ENCODE measurements at regions not wholly inside any gene's neighbourhood (a gene's known extent, or its start where the extent isn't known, plus 50 kb on each side); places are given as distances from the start of the nearest gene placed in this dataset.

- in situ Hi-C loops (cut with MboI) (no loop called here), intact Hi-C loops (cut with micrococcal nuclease; ENCODE audit: unreplicated experiment) (no loop called here)
- H3K9ac ChIP-seq (ENCODE audit: control insufficient read depth, insufficient read depth, low read length), result no peak overlapping the region
- H3K36me3 ChIP-seq (ENCODE audit: control insufficient read depth in 2 of 2, insufficient read depth in 2 of 2, low read length in 1 of 2), result no peaks in the 10 kb centered on the region
- H3K79me2 ChIP-seq (ENCODE audit: control insufficient read depth, insufficient read depth, low read length), result no peaks in the 10 kb centered on the region
- TF ChIP-seq MAX (IDR thresholded peaks at IDR 0.05; ENCODE audit: low read depth, low read length) (no peak), ZBTB11 (CRISPR knock-in tag; IDR thresholded peaks at IDR 0.05) (no peak), NFIC (IDR thresholded peaks at IDR 0.05; ENCODE audit: low read depth, low read length) (no peak), CHD2 (IDR thresholded peaks at IDR 0.05; ENCODE audit: borderline replicate concordance, low read depth, low read length) (no peak)
- WGBS (ENCODE audit: insufficient coverage, insufficient replicate concordance, low lambda C conversion rate, missing lambda C conversion rate), result 22% methylated on average over 5 of the region's 5 CpGs
- FAIRE-seq, result no peak
- no peaks in the 10 kb centered on the region for H3K9me3 ChIP-seq (replicated peaks; ENCODE audit: control insufficient read depth, insufficient read depth, low read length)
- DNase-seq (ENCODE audit: low read depth, low spot score), result no peak
- no peak for ATAC-seq
- no peaks in the 10 kb centered on the region for H3K4me1 ChIP-seq (ENCODE audit: control insufficient read depth, insufficient read depth, low read length)
- no peak overlapping the region for H3K4me2 ChIP-seq (ENCODE audit: control insufficient read depth, insufficient read depth)
- SMC1A ChIA-PET (ENCODE audit: uncharacterized antibody, unreplicated experiment), result no interaction called here
- no peak overlapping the region for H3K27ac ChIP-seq (ENCODE audit: control insufficient read depth, insufficient read depth)
- no peak overlapping the region for H2AFZ ChIP-seq (ENCODE audit: control insufficient read depth, low read depth, low read length)
- POLR2A ChIA-PET, result no interaction called here
- H4K20me1 ChIP-seq (ENCODE audit: control insufficient read depth, insufficient read depth), result no peaks in the 10 kb centered on the region
- RAD21 ChIA-PET (ENCODE audit: unreplicated experiment), result no interaction called here
- no TSS peak for BruUV-seq (replicated peaks)
- H3K27me3 ChIP-seq (replicated peaks in 1 of 2; ENCODE audit: control insufficient read depth in 2 of 2, insufficient read depth in 2 of 2, low read length in 1 of 2), result no peaks in the 10 kb centered on the region
- no peak overlapping the region for H3K4me3 ChIP-seq
- CTCF ChIA-PET, result no interaction called here
Observed at GRCh38 chr2:94939349-94939748, 68.1 kb downstream of the TEKT4 start.

All from GM12878 (cell line).